Inflammatory macrophage treated with lipopolysaccharide for 4 hours (primary cell): ENCODE measurements at regions not wholly inside any gene's neighbourhood (a gene's known extent, or its start where the extent isn't known, plus 50 kb on each side); places are given as distances from the start of the nearest gene placed in this dataset.

Experiments used
- DNase-seq: peaks from one replicate; pipeline ENCODE4 v3.0.0-alpha.2; 2020

GRCh38 chr20:60331688-60332300 lies 373.6 kb downstream of the CDH26 start:
- DNase-seq, result no peak

GRCh38 chr20:60332523-60332922 lies 374.3 kb downstream of the CDH26 start:
- no peak for DNase-seq

GRCh38 chr20:60334911-60335310 lies 376.7 kb downstream of the CDH26 start:
- DNase-seq, result no peak

GRCh38 chr20:60338556-60338955 lies 380.3 kb downstream of the CDH26 start:
- DNase-seq, result no peak

GRCh38 chr20:60339738-60340137 lies 381.5 kb downstream of the CDH26 start:
- no peak for DNase-seq

GRCh38 chr20:60340232-60340631 lies 382.0 kb downstream of the CDH26 start:
- DNase-seq, result no peak

- no peak for DNase-seq
Observed at GRCh38 chr20:60341062-60341461, 382.8 kb downstream of the CDH26 start.

- DNase-seq, result no peak
Observed at GRCh38 chr20:60345106-60345505, 386.9 kb downstream of the CDH26 start.

GRCh38 chr20:60349418-60349817 lies 391.2 kb downstream of the CDH26 start:
- DNase-seq, result no peak

GRCh38 chr20:60352017-60352416 lies 393.8 kb downstream of the CDH26 start:
- no peak for DNase-seq

GRCh38 chr20:60352596-60352995 lies 394.4 kb downstream of the CDH26 start:
- DNase-seq, result no peak

GRCh38 chr20:60354024-60354580 lies 395.9 kb downstream of the CDH26 start:
- DNase-seq, result no peak

GRCh38 chr20:60358101-60358500 lies 399.9 kb downstream of the CDH26 start:
- DNase-seq, result no peak

- no peak for DNase-seq
Observed at GRCh38 chr20:60359010-60359409, 400.8 kb downstream of the CDH26 start.

GRCh38 chr20:60361761-60362395 lies 403.7 kb downstream of the CDH26 start:
- no peak for DNase-seq

- DNase-seq, result no peak
Observed at GRCh38 chr20:60362531-60362930, 404.3 kb downstream of the CDH26 start.

- DNase-seq, result no peak
Observed at GRCh38 chr20:60363698-60364097, 405.5 kb downstream of the CDH26 start.

- no peak for DNase-seq
Observed at GRCh38 chr20:60365064-60365666, 406.9 kb downstream of the CDH26 start.

- DNase-seq, result no peak
Observed at GRCh38 chr20:60365882-60366281, 407.7 kb downstream of the CDH26 start.

- no peak for DNase-seq
Observed at GRCh38 chr20:60371384-60371783, 413.2 kb downstream of the CDH26 start.

- no peak for DNase-seq
Observed at GRCh38 chr20:60372275-60372674, 414.1 kb downstream of the CDH26 start.

GRCh38 chr20:60372822-60373221 lies 414.6 kb downstream of the CDH26 start:
- no peak for DNase-seq

- no peak for DNase-seq
Observed at GRCh38 chr20:60378620-60379019, 420.4 kb downstream of the CDH26 start.
